Erythroblast (primary cell): ENCODE measurements at regions not wholly inside any gene's neighbourhood (a gene's known extent, or its start where the extent isn't known, plus 50 kb on each side); places are given as distances from the start of the nearest gene placed in this dataset.

ENCODE experiments used
- GATA1 ChIP-seq: IDR thresholded peaks from 2 replicates; pipeline ENCODE4 v1.6.1; 2011; ENCODE audit warnings: low read depth, mild to moderate bottlenecking, control low read depth, low read length, moderate library complexity
- POLR2A ChIP-seq: IDR thresholded peaks from 2 replicates; pipeline ENCODE4 v1.6.1; 2011; ENCODE audit warnings: mild to moderate bottlenecking, low read length

DNA sequence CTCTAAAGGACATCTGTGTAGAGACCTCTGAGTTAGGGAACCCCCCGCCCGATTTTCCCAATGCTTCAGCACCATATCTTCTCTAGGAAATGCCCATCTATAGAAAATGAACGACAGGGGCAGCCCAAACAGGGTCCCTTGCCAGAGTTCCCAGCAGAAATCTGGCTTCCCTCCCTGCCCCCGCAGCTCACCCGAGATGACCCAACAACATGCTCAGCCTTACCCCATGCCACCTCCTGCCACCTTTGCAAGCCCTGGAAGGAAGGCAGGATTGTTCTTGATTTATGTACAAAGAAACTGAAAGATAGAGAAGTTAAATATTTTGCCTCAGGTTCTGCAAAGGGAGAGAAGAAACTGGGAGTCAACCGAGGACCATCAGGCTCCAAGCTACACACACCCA lies 105.6 kb upstream of the UQCRFS1 start:
- no peak for TF ChIP-seq POLR2A
- no peak for TF ChIP-seq GATA1
